K562 (cell line): ENCODE measurements at regions not wholly inside any gene's neighbourhood (a gene's known extent, or its start where the extent isn't known, plus 50 kb on each side); places are given as distances from the start of the nearest gene placed in this dataset.

ENCODE experiments used
- HDGF ChIP-seq: fragments of 450-650 bp; IDR thresholded peaks from 2 replicates; pipeline ENCODE4 v1.6.1; 2016
- HNRNPL ChIP-seq: fragments of 200-400 bp; formaldehyde crosslinking; IDR thresholded peaks from 2 replicates; pipeline ENCODE4 v1.6.1; 2017; ENCODE audit warnings: low read depth, mild to moderate bottlenecking, low read length
- POLR3A ChIP-seq: IDR thresholded peaks from 2 replicates; pipeline ENCODE4 v1.6.1; 2011; ENCODE audit warnings: borderline replicate concordance, mild to moderate bottlenecking, moderate library complexity; ENCODE audit not compliant: insufficient read length, insufficient read depth; ENCODE audit errors: extremely low read depth
- REST ChIP-seq, 2 experiments: fragments of 450-650 bp; formaldehyde crosslinking in 1 of 2; IDR thresholded peaks; 2 replicates each; pipeline versions ENCODE4 v1.4.0 to v1.6.1; 2014 to 2020; ENCODE audit warnings: mild to moderate bottlenecking in 2 of 2, borderline replicate concordance in 1 of 2, low read depth in 1 of 2
- SMARCB1 ChIP-seq: IDR thresholded peaks from 2 replicates; pipeline ENCODE4 v1.6.1; 2011; ENCODE audit warnings: improper control_type of control experiment, low read depth; ENCODE audit not compliant: insufficient read length
- SRSF7 ChIP-seq: fragments of 200-400 bp; formaldehyde crosslinking; optimal IDR thresholded peaks from 2 replicates; pipeline ENCODE3; 2017; ENCODE audit warnings: mild to moderate bottlenecking, low read depth, low read length
- ZFP1 ChIP-seq: fragments of 450-650 bp; formaldehyde crosslinking; IDR thresholded peaks from 2 replicates; pipeline ENCODE4 v1.4.0; 2020; ENCODE audit warnings: mild to moderate bottlenecking, mixed read lengths
- ZNF407 ChIP-seq: fragments of 450-650 bp; IDR thresholded peaks from 2 replicates; pipeline ENCODE4 v1.6.1; 2016; ENCODE audit warnings: low read depth

- TF ChIP-seq SRSF7 (no peak), POLR3A (no peak), SMARCB1 (no peak), HDGF (no peak), ZFP1 (no peak), REST (IDR thresholded peaks at IDR 0.05; ENCODE audit: borderline replicate concordance) (no peak), REST (CRISPR knock-in tag; IDR thresholded peaks at IDR 0.05; ENCODE audit: low read depth) (no peak), HNRNPL (no peak), ZNF407 (no peak)
- TF ChIP-seq, all 486 proteins: peak for 0
Measured at GRCh38 chr5:89351222-89351621, 468.2 kb upstream of the MEF2C start (continued).
